ENCODE measurements at regions not wholly inside any gene's neighbourhood (a gene's known extent, or its start where the extent isn't known, plus 50 kb on each side); places are given as distances from the start of the nearest gene placed in this dataset.
"Not testable (repeated sequence)": the region's sequence is repeated elsewhere in the genome, so short reads cannot be mapped to it uniquely, and the experiment has no call there.

DNA sequence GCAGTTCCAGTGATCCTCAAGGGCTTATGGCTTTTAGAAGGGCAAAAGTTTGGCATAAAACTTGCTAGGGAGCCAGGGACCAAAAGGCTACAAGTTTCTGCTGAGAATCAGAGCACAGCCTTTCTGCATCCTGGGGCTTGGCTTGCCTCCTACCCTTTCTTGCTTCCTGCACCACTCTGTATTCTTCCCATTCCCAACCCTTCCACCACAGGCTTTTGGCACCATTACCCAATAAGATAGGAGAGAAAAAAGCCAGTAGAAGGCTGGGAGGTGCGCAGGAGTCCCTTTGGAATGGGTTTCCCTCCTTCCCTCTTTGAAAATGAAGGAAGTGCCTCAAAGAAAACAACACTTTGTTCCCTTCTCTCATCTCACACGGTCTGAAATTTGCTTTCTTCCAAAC, 268.6 kb downstream of the PDCD6IP start:
- DNase-seq, result no peak

DNA sequence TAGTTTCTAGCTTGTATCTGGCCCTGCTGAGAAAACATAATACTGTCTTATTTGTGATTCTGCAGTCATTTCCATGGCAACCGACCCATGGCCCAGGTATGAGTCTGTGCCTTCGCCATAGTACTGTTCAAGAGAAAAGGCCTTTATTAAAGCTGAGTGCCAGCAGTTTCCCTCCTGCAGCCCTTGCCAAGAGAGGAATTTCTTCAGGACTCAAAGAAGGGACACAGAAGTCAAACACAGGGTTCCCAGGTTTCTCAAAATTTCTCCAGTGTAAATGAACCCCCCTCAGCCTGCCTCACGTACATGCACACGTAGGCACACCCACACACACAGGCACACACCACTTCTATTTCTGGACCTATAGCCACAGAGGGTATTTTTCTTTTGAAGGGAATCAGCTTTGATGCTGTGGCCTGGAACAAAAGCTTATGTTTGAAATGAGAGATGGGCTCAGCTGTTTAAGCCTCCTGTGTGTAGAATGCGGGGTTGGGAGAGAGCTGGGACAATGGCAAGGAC, 269.2 kb downstream of the PDCD6IP start:
- no peak for DNase-seq

DNA sequence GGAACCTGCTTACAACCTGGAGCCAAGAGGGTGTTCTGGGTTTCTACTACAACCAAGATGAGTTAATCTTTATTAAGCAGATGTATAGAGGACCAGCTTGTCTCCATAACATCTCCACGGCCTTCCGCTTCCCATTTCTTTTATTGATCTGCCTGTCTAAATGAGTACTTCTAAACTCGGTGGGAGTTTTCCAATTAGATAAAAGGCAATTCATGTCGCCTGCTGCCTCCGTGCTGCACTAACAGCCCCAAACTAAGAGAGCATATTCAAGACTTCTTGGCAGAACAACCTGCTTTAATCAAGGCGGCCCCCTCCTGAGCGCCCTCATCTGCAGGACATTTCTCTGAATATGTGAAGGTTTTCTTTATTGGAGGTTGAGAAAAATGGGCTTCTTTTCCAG, 270.1 kb downstream of the PDCD6IP start:
- no peak for DNase-seq

DNA sequence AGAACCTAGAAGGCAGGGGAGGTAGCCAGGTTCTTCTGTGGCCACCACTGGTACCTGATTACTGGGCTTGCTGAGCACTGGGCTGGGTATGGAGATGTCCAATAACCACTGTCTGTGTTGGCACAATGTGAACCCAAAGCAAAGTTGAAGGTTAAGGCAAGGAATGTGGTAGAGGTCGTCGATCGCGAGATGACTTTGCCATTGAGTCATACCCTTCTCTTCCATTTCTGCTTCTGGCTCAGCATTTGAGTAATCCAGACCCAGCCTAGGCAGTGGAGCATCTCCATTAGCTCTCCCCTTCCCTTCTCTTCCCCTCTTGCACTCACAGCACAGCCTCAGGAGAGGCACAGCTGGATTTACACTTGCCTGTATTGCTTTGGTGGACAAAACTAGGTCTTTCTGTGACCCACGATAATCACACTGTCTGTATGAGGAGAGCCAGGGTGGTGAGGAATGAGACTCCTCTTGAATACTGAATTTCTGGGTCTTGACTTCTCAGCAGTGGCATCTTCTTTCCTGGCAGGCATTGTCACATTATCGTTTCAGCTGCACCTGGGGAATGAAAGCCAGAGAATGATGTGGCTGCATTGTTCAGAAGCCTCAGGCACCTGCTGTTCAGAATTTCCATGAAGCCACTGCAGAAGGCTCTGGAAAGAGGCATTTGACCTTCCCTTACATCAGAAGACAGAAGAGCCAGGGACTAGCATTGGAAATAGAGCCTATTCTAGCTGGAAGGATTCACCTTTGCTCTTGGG, 272.6 kb downstream of the PDCD6IP start:
- DNase-seq, result no peak

DNA sequence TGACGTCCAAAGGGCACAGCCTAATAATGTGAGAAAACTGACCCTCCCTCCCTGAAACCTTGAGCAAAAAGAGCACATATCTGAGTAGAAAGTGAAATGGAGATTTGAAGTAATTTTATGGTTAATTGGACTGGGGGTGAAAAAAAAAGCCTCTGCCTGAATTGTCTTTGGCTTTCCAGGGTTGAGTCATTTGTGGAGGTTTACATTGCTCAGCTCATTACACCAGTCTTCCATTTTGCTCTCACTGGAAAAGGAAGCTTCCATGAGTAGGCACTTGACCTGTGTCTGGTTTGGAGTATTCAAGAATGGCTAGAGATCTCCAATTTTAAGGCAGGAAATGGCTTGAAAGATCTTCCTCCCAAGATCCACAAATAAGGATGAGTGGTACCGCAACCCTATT, 273.9 kb downstream of the PDCD6IP start:
- DNase-seq, result no peak

DNA sequence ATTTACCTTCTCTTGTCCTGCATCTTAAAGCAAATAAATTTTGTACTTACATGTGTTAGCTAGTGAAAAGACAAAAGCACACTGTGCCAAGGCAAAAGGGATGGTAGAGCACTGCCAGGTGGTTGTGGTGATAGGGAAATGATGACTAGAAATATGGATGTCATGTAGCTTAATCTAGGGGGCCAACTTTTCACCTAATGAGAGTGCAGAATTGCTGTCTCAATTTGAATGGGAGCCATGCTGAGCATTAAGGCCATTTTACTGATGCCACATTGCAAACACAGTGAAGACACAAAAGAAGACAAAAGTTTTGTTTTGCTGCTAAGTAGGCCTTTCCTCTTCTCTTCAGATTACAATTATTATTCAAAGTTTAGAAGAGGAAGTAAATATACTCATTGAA, 274.7 kb downstream of the PDCD6IP start:
- no peak for DNase-seq

DNA sequence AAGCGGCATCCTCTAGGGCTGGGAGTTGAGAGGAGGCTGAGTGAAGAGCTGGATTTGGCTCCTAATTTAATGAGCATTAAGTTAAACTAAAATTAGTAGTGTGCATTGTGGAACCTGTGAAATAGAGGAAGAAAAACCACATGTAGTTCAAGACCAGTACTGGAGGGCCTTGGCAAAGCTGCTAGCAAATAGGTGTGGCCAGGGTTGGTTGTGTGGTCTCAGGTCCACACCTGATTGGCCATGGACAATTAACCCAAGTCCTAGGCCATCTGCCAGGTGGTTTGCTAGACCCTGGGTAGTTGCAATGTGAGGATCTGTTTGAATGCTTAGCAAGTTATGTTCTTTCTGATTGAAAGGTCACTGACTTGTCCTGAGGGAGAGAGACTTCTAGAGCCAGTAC, 275.5 kb downstream of the PDCD6IP start:
- DNase-seq, result no peak

DNA sequence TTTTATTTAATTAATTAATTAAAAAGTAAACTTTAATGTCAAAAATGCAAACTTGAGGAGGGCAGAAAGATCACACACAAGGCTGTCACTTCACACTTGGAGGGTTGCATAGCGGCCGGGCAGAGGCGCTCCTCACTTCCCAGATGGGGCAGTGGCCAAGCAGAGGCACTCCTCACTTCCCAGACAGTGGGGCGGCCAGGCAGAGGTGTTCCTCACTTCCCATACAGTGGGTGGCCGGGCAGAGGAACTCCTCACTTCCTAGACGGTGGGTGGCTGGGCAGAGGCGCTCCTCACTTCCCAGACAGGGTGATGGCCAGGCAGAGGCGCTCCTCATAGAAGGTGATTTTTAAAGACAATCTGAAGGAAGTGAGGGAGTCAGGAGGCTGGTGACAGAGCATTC, 277.5 kb downstream of the PDCD6IP start:
- no peak for DNase-seq

DNA sequence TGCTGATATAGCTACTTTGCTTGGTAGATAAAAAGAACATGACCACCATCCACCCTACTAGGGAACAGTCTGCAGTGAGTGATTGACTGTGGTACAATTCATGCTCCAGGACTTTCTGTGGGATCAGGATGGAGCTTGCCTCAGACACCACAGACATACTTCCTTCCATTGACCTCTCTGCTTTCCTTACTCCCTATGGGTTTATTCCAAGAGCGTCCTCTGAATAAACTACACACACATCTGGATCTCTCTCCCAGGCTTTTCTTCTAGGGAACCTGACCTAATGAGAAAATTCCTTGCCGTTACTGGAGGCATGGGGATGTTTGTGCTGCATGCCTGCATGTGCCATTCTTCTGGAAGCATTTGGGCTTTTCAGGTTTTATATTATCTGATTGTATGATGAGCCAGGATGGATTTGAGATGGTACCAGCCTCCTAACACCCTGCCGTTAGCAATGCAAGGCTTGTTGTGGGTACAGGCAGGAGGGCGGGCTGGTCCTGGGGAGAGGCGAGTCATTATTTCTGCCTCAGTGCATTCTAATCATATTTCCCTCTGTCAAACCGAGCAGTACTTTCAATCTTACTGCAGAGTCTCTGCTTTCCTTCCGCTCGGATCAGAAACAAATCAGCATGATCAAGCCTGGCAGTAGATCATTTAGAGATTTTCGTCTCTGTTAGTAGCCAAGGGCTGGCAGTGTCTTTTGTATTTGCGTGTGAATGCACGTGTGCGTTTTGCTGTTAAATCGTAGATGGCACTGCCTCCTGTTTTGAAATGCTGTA, 279.2 kb downstream of the PDCD6IP start:
- no peak for DNase-seq

DNA sequence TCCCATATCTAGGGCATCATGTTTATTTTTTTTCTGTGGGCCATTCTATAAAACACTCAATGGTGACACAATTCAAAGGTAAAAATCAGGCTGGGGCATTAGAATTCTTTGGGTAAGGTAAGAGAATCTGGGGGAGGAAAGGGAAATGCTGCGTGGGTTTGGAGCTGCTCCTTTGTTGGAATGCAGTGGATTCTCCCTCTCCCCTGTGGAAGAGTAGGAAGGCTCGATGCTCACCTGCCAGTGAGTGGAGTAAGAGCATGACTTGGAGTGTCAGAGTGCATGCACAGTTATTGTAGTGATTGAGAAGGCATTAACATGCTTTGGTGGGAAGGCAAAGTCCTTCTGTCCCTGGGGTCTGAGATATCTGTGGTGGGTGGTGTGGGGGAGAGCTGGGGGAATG, 280.0 kb downstream of the PDCD6IP start:
- DNase-seq, result no peak

DNA sequence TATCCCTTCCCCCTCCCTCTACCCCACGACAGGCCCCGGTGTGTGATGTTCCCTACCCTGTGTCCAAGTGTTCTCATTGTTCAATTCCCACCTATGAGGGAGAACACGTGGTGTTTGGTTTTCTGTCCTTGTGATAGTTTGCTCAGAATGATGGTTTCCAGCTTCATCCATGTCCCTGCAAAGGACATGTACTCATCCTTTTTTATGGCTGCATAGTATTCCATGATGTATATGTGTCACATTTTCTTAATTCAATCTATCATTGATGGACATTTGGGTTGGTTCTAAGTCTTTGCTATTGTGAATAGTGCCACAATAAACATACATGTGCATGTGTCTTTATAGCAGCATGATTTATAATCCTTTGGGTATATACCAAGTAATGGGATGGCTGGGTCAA, 281.4 kb downstream of the PDCD6IP start:
- not testable (repeated sequence) for DNase-seq

DNA sequence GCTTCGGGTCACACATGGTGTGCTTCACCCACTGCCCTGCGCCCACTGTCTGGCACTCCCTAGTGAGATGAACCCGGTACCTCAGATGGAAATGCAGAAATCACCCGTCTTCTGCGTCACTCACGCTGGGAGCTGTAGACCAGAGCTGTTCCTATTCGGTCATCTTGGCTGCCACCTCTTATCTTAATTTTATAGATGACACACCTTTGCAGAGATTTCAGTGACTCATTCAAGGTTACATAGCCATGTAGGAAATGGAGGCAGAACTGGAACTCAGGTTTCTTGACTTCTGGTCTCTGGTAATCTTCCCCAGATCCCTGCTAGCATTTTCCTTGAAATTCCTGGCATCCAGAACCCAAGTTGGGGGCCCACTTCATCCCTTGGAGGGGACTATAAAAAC, 291.9 kb downstream of the PDCD6IP start:
- DNase-seq, result not testable (repeated sequence)

DNA sequence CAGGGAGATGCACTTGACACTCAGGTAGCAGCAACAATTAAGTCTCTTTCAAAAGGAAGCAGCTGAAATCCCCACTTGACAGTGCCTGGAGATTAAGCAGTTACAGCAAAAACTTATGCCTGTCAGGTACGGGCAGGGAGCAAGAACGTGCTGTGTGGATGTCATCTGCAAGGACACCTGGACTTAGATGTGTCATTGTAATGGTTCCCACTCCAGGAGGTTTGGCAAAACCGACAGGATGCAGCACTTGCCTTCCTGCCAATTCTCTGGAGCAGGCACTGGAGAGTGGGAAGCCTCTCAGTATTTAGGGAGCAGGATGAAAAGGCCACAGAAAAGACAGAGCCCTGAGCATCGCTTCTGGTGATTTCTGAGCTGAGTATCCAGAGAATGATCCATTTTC, 292.4 kb downstream of the PDCD6IP start:
- no peak for DNase-seq

DNA sequence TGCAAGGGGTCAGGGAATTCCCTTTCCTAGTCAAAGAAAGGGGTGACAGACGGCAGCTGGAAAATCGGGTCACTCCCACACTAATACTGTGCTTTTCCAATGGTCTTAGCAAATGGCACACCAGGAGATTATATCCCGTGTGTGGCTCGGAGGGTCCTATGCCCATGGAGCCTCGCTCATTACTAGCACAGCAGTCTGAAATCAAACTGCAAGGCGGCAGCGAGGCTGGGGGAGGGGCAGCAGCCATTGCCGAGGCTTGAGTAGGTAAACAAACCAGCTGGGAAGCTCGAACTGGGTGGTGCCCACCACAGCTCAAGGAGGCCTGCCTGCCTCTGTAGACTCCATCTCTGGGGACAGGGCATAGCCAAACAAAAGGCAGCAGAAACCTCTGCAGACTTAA, 295.9 kb downstream of the PDCD6IP start:
- not testable (repeated sequence) for DNase-seq

DNA sequence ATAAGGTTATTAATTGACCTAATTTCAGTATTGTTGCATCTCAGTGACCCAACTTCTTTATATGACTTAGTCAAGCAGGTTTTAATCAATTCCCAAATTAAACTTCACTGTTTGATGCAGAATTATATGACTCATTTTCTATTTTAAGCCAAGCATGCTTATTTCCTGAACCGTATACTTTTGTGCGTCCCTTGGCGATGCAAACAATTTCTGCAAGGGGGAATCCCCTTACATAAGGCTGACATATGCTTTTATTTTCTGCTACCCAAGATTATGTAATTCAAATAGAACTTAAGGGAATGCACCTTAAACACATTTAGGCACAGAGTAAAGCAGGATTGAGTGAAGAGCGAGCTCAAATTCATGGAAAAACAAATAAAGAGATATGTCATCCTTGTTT, 303.9 kb downstream of the PDCD6IP start:
- DNase-seq, result no peak

DNA sequence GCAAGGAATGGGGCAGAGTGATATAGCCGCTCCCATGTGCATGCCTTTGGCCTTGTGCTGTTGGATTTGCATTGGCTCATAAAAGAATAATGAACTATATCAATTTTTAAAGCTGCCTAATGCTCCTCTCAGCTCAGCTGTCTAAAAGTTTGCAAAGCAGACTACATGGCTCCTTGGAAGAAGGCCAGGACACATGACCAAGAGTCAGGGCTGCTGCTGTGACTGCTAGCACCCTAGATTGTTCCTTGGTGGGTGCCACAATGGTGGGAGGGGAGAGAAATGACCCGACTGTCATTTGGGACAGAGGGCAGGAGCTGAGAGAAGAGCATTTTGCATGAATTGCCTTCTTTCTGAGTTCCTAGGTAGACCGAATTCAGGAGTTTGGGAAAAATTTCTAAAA, 307.9 kb downstream of the PDCD6IP start:
- DNase-seq, result no peak

DNA sequence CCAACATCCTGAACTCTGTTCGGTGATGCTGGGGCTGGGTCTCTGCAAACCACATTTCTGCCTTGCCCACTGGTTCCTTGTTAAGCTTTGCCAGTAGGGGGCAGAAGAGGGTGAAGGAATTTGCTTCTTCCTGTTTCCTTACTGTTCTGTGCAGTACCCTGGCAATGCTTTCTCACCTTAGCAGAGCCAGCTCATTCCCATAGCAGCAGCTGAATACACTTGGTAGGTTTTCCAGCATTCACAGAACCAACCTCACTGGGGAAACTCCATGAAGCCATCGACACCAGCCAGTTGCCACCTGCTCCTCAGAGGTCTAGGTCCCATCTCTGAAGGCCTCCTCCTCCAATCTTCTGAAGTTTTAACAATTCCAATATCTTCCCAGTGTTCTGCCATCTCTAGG, 308.4 kb downstream of the PDCD6IP start:
- no peak for DNase-seq

DNA sequence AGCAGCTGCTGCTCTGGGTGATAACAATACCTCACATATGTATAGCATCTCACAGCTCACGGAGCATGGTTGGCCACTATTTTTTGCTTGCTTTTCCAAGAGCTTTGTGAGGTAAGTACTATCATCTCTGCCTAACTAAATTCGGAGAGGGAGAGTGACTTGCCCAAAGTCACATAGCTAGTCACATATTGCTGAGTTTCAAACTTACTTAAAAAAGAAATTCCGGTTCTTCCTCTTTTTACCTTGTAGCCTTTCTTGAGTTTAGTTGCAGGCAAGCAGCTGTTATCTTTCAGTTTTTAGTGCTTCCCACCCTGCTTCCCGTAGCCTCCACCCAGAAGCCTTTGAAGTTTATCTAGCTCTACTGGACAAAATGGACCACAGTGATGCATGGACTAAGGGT, 309.2 kb downstream of the PDCD6IP start:
- DNase-seq, result no peak

DNA sequence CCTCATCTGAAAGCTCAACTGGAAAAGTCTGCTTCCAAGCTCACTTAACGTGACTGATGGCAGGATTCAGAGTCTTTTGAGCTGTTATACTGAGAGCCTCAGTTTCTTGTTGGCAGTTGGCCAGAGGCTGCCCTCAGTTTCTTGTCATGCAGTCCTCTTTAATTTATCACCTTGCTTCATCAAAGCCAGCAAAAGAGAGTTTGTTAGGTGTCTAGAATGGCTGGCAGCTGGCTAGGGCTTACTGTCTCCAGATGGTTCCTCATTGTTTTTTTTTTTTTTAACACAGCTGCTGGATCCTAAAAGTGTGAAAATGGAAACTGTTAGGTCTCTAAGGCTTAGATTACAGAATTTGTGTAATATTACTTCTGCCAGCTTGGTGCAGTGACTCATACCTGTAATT, 310.6 kb downstream of the PDCD6IP start:
- DNase-seq, result no peak

DNA sequence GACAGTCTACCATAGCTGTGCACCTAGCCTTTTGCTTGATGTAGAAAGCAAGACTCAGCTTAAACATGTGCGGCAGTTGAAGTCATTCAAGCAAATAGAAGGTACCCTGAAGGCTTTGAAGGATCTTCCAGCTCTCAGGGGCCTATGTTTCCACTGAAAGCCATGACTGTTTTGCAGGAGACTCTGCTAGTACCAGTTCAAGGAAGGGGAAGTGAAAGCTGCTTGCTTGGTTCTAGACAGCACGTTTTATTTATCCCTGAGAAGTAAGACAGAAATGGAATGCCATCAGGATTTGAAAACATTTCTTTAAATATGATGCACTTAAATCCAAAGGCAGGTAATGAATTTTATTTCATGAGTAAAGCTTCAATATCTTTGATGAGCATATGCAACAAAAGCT, 311.4 kb downstream of the PDCD6IP start:
- DNase-seq, result no peak

DNA sequence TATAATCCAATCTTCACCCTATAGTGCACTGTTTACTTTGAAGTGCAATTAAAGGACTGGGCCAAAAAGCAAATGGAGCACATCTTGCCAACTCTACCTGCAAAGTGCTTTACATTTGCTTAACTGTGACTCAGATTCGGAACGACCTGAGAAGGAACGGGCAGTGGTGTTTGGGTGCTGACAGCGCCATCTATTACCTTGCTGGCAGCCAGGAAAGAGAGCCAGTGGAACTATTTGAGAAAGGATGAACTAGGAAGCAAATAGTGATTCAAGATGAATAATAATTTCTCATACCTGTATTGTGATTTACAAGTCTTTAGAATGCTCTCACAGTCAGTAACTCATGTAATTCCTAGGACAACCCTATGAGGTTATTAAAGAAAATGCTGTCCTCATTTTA, 312.9 kb downstream of the PDCD6IP start:
- no peak for DNase-seq

DNA sequence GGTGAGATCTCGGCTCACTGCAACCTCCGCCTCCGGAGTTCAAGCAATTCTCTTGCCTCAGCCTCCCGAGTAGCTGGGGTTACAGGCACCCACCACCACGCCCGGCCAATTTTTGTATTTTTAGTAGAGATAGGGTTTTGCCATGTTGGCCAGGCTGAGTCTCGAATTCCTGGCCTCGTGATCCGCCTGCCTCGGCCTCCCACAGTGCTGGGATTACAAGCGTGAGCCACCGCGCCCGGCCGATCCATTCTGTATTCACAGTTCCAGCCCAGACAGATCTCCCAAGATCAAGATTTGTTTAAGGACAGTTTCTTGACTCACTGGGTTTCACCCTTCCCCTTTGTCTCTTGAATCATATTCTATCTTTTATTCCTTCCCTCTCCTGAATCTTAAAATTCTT, 313.8 kb downstream of the PDCD6IP start:
- not testable (repeated sequence) for DNase-seq

DNA sequence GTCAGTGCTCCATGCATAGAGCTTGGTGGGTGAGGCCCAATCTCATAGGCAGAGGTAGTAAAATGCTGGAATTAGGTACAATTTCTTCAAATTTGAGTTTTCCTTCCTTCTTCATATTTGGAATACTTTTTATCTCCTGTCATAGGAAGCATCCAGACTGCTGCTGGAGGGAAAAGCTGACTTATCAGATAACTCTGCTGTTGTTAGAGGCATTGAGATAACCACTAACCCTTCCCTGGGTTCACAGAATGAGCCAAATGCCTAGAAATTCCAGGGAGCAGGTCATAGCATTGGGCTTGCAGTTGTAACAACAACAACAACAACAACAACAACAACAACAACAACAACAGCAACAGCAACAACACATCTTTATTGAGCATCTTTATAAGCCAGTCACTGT, 332.7 kb downstream of the PDCD6IP start:
- DNase-seq, result no peak

DNA sequence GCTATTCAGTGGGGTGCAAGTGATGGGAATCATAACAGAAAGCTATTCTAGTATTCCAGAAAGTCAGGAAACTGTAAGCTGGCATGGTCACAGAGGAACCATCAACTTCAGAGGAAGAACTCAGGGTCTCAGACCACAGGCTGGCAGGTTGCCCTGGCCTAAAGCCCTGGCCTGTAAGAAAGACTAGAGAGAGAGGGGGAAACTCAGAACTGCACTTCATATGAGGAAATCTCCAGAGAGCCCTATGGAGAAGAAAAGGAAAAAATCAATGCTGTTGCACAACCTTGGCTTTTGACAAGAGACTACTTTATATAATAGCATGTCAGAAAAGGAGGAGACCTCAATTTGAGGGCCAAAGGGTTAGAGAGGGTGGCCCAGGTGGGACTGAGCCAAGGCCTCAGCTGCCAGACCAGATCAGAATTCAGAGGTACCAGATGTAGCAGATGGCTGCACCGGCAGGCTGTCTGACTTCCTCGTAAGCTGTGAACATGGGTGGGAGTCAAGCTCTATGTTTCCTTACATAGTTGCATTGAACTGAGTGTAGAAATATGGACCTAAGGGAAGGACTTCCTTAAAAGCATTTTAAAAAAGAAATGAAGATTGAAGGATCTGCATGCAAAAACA, 333.8 kb downstream of the PDCD6IP start:
- no peak for DNase-seq

Measured in activated gamma-delta T cell treated with Interleukin-2 at 50 U/mL for 16 hours (primary cell).